GM10266 (cell line): ENCODE measurements at regions not wholly inside any gene's neighbourhood (a gene's known extent, or its start where the extent isn't known, plus 50 kb on each side); places are given as distances from the start of the nearest gene placed in this dataset.

Experiments
- DNase-seq: peaks from one replicate; pipeline ENCODE4 v3.0.0; 2012; ENCODE audit errors: extremely low spot score
- CTCF ChIP-seq: IDR thresholded peaks from 2 replicates; pipeline ENCODE4 v1.5.1; 2012; ENCODE audit warnings: mild to moderate bottlenecking, low read depth; ENCODE audit not compliant: control insufficient read depth, insufficient read depth; ENCODE audit errors: missing control alignments

- DNase-seq, result no peak
- no peak for TF ChIP-seq CTCF
Measured at GRCh38 chr6:47106216-47106615, 64.1 kb upstream of the ADGRF1 start.

- DNase-seq, result no peak
Measured at GRCh38 chr6:47105469-47106178, 63.5 kb upstream of the ADGRF1 start.

GRCh38 chr6:47103931-47104330 lies 61.8 kb upstream of the ADGRF1 start:
- no peak for DNase-seq
- TF ChIP-seq CTCF, result no peak

More at GRCh38 chr6:47105469-47106178, 63.5 kb upstream of the ADGRF1 start:
- TF ChIP-seq CTCF, result no peak

- DNase-seq, result no peak
- no peak for TF ChIP-seq CTCF
Measured at GRCh38 chr6:47102331-47102730, 60.2 kb upstream of the ADGRF1 start.

- TF ChIP-seq CTCF, result no peak
- DNase-seq, result no peak
Measured at GRCh38 chr6:47098570-47098993, 56.5 kb upstream of the ADGRF1 start.

GRCh38 chr6:47097092-47097945 lies 55.2 kb upstream of the ADGRF1 start:
- peak; percentile 57 for DNase-seq
- peak; percentile 72 for TF ChIP-seq CTCF

GRCh38 chr6:47096211-47096895 lies 54.2 kb upstream of the ADGRF1 start:
- DNase-seq, result no peak
- no peak for TF ChIP-seq CTCF
